HG02571 (cell line): ENCODE measurements at regions not wholly inside any gene's neighbourhood (a gene's known extent, or its start where the extent isn't known, plus 50 kb on each side); places are given as distances from the start of the nearest gene placed in this dataset.

Source experiments
- ATAC-seq: cut with Tn5 transposase; IDR thresholded peaks from one replicate; pipeline ENCODE4 v1.9.1; 2021; ENCODE audit warnings: mild to moderate bottlenecking, moderate library complexity; ENCODE audit not compliant: unreplicated experiment

DNA sequence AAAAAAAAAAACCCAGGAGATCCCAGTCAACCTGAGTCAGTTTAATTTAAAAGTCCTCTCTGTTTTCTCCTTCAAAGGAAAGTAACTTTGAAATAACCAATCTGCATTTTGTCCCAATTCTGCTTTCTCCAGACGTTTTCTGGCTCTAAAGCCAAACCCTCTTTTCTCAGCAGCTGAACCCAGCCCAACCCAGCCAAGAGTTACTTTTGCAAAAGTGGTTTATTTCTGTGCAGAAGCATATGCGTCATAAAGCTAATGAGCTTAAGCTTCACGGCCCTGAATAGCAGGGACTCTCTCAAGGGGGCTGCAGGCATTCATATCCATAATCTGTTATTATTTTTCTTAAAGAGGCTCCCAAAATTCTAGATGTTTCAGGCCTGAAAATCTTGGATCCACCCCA lies 176.6 kb downstream of the GALC start:
- no peak for ATAC-seq

DNA sequence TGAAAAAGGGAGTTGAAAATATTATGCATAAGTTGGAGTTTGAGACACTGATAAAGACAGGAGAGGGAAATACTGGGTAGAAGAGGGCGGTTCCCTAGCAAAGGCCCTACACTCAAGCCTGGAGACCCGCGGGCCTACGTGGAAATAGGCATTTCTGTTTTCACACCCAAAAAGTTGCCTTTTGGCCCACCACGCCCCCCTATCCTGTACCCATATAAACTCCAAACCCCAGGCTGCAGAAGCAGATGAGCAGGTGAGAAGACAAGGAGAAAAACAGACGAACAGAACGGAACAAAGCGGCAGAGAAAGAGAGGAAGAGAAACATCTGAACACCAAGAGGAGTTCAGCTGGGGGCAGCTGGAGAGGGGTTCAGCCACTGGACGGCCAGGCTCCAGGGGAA lies 177.9 kb downstream of the GALC start:
- ATAC-seq, result no peak

DNA sequence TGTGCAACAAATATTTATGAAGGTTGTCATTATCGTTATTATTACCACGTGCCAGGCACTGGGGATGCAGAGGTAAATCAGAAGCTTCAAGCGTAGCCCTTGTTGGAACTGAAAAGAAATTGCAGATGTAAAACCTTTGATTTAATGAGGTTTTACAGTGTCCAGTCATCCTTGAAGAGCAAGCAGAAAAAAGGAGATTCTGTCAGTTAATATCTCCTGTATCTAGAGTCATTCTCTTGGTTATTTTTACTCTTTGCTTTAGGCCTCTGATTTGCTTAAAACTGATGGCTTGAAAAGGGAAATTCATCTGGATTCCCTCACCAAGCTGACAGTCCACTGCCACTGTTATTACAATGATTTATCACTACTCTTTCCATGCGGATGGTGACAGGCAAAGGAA lies 179.3 kb downstream of the GALC start:
- no peak for ATAC-seq

DNA sequence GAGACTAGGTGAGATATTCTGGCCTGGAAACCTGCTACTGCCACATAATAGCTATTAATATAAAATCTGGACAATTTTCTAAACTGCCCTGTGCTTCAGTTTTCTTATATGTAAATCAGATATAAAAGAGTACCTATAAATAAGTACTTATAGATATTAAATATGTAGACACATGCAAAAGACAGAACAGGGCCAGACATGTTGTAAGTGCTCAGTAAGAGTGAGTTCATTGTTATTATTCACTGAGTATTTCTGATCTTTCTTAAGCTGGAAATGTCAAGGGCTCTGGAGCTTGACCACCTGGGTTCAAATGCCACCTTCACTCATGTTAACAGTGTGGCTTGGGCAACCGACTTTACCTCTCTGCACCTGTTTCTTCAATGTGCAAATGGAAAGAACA lies 179.8 kb downstream of the GALC start:
- ATAC-seq, result no peak

DNA sequence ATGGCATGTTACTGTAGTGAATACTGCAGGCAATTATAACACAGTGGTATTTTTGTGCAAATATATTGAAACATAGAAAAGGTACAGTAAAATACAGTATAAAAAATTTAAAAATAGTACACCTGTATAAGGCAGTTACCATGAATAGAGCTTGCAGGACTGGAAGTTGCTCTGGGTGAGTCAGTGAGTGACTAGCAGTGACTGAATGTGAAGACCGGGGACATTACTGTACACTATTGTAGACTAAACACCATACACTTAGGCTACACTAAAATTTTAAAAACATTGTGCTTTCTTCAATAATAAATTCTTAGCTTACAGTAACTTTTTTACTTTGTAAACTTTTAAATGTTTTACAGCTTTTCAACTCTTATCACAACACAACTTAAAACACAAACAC lies 181.7 kb downstream of the GALC start:
- no peak for ATAC-seq

DNA sequence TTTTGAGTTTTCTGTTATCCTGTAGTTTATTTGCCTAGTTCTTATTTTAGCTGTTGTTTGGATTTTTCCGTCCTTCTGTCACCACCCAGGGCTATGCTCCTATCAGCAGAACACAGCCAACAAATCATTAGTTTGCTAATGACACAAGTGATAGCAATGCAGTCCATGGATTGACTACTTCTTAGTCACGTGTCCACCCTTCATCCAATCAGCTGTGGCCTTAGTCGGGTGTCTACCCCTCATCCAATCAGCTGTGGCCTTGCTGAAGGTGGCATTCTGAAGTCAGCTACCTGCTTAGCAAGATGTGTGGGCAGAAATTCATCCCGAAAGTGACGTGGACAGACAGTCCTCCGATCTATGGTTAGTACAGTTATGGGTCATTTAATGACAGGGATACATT lies 182.3 kb downstream of the GALC start:
- no peak for ATAC-seq

DNA sequence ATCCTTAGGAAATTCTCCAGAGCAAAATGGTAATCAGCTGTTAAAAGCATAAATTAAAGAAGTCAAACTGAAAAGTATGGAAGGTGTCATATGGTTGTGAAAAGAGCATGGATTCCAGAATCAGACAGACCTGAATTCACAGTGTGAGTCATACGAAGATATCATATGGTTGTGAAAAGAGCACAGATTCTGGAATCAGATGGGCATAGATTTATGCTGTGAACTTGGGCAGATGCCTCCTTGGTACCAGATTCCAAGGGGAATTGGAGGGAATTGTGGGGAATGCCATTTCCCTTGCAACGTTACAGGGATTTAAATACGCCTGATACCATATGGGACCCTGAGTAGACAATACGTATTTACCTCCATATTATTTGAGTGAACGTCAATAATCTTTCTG lies 183.7 kb downstream of the GALC start:
- ATAC-seq, result no peak

DNA sequence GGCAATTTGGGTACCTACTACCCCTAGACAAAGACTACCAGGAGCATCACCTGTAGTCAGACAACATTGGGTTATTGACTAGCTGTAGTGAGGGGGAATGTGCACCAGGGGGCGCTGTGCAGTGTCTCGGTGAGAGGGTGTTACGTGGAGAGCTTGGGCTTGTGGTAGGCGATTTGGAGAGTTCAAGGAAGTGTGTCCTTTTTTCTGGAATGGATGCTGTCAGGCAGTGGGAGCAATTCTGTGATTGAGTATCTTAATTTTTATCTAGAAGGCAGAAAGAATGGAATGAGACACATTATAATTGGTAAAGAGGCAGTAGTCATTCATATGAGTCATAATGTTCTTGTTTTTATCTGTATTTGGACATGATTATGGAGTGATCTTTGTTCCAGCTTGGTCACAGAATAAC lies 187.7 kb downstream of the GALC start:
- ATAC-seq, result no peak

DNA sequence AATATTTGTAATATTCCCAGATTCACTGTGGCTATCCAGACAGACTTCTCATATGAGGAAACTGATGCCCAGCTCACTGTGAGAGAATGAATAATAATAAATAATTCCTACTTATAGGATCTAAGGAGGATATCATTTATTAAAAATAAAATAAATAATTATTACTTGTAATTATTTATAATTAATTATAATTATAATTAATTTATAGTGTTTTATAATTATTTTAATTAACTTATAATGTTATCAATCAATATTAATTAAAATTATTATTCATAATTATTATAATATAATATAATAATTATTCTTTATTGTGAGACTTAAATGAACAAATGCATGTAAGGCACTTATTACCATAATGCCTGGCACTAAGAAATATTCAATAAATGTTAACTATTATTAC lies 192.8 kb downstream of the GALC start:
- no peak for ATAC-seq

DNA sequence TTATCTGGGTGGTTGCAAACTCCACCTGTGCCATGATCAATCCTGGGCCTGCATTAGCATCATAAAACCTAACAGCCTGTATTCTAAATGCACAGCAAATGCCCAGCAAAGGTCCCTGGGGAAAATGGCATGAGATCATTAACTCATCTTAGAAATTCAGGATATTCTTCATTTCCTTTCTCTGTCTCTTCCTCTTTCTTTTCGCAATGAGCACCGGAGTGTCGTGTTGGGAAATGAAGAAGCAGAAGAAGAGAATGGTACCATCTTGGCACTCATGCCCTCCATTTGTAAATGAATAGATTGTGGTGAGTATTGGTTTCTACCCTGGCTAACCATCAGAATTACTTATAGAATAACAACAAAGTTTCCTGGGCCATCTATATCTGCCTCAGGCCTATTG lies 193.6 kb downstream of the GALC start:
- no peak for ATAC-seq

DNA sequence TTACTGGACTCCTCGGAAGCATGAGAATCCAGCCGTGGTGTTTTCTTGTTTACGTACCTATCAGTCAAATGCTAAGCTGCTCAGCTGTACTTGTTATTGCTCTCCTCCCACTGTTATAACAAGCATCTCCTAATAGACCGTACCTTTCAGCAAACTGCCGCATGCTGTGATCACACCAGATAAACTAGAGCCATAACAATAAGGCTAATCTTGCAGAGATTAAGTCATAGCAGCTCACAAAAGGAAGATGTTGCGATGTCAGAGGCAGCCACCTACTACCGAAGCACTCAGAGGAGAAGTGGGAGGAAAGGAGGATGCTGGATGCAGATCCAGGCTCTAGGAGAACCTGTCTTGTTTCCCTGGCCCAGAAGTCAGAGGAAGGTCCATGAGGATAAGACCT lies 196.0 kb downstream of the GALC start:
- ATAC-seq, result no peak

DNA sequence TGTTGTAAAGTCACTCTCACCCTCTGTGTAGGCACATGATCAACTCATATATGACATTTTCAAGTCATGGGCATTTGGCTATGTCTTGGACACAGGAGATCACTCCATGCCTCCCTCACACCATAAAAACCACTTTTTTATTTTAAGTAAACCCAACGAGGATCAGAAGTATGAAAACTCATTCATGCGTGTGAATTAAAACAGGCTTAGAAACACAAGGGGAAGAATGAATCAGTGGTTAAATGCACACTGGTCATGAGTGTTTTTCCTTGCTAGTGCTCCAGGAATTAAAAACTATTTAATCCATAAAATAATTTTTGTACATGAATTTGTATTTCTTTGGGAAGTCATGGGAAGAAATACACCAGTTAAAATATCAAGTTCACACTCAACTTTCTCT lies 198.4 kb downstream of the GALC start:
- no peak for ATAC-seq

DNA sequence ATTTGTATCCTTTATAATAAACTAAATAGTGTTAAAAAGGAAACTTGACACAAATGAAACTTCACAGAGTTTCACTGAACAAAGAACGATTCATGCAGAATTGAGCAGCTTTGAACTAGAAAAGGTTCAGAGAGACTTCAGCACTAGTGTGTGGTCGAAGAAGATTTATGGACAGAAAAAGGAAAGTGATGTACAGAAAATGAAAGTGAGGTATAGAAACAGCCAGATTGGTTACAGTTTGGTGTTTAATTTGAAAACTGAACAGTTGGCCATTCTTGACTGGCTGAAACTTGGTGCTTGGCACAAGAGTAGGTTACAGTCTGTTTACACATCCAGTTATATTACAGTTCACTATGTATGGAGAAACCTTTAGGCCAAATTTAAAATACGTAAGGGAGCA lies 207.1 kb downstream of the GALC start:
- ATAC-seq, result no peak

DNA sequence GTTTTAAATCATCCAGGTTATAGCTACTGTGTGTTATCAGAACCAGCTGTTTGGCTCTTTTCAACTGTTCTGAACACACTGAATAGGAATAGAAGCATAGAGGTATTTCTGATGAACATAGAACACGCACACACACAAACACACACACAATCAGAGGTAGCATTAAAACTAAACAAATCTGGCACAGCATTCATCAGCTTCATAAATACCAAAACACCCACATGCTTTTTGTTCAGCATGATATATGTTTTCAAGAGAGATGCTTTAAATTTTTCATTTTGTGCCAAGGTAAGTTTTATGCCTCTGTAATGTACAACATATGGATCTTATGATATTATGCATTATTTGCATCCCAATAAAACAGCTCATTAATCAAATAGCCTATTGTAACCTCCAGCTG lies 208.6 kb downstream of the GALC start:
- no peak for ATAC-seq

DNA sequence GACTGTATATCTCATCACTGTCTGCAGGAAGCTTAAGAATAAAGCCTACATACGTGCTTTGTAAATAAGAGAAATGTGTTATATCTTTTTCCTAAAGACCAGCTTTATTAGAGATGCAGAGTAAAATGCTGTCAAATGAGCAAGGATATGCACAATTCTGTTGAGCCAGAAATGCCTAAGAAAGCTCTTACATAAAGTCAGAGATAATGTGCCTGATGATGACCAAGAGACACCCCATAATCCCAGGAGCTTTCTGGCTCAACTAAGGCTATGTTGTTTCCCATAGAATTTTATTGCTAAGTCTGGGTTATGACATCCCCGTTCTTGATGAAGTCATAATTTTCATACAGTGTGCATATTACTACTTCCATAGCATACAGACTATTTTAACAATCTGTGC lies 209.9 kb downstream of the GALC start:
- no peak for ATAC-seq

DNA sequence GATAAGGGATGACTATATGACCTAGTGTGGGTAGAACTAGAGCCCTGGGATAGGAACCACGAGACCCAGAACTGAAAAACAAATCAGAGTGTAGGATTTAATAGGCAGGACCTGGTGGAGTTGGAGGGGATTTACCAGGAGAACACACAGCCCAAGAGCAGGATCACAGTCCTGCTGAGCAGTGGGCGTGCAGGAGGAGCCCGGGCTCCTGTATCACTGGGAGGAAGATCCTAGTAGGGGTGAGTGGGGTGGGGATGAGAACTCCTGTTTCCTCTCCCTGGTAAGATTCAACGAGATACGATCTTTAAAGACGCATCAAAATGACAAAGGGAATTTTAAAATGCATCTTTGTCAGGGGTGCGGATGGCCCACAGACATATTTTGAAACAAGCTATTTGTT lies 220.1 kb downstream of the GALC start:
- no peak for ATAC-seq

DNA sequence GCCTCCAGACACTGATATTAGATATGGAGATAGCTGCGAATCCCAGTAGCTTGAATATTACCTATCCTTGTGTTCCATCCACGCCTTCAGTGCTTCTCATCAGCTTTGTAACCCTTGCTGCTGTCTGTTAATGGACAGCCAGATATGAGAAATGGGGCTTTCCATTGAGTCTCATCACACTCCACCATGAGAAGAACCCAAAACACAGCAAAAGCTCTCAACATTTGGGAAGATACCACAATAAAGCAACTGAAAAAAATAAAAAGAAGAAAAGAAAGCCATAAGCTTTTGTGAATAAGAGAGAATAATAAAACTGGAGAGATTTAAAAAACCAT lies 225.4 kb downstream of the GALC start:
- no peak for ATAC-seq

DNA sequence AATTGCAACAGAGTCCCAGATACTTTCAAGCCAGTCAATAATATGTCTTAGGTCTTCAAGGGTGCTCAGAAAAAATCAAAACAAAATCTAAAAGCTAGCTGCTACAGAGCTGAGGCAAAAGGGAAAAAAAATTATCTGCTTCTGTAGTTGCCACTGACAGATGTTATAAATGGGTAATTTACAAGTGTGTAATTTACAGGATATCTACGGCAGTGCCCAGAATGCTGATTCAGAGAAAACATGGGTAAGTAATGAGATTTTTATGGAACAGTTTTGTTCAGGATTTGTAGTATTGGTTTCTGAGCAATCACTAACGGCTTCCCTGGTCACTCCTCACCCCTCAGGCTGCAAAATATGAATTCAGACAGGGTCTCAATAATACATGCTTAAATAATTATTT lies 234.1 kb downstream of the GALC start:
- no peak for ATAC-seq

DNA sequence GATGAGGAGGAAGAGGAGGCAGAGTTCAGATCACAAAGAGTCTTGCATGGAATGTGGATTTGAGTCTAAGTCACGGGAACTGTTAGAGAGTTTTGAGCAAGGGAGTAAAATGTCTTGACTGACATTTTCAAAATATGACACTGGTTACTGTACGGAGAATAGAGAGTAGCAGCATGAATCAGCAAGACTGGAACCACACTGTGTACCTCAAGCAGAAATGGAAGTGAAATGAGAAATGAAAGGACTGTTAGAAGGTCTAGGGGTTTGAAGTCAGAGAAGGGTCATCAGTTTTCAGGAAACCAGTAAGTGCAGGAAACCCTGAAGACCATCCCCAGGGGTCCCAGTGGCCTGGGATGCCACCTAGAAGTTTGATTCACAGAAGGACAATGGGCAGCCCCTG lies 236.3 kb downstream of the GALC start:
- peak; percentile 60 for ATAC-seq

DNA sequence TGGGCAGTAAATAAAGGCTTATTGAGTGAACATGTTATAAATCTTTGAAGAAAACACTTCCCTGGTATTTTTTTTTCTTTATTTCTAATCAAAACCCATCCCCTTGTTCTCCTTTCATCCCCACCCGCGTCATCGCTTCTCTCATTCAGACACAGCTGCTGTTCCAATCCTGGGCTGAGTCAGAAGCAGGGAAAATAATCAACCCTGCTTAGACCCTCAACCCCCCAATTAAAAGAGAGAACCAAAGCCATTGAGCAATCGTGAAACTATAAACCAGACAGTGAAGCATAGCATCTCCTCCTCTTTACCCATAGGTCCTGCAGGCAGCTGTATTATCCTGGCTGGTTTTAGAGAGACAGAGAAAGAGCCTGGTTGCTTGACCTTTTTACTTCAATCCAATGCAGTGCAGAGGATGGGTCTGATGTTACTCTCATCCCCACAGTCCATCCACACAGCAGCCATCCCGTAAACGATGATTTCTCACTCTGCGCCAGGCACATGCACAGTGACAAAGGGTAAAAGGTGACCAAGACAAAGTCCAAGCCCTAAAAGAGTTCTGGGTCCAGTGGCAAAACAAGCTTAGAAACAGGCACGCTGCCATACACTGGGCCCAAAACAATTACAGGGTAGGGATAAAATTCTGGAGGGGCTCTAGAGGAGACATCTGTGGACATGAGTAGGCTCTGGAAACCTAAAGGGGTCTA lies 238.3 kb downstream of the GALC start:
- no peak for ATAC-seq

DNA sequence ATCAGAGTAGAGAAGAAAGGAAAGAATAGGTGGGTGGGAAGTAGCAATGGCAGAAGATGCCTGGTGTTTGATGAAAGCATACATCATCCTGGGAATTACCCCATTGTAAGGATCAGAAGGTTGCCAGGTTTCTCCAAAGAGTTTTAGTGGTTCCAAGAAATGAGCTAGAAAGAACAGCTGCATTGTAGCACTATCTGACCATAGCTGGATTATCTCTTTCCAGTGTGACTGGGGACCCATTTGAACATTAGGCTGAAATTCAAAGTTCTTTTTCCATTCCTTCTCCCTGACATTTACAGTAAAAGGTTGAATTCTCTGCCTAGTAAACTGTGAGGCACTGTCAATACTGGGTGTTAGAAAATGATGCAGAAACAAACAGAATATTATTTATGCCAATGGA lies 244.4 kb downstream of the GALC start:
- no peak for ATAC-seq

DNA sequence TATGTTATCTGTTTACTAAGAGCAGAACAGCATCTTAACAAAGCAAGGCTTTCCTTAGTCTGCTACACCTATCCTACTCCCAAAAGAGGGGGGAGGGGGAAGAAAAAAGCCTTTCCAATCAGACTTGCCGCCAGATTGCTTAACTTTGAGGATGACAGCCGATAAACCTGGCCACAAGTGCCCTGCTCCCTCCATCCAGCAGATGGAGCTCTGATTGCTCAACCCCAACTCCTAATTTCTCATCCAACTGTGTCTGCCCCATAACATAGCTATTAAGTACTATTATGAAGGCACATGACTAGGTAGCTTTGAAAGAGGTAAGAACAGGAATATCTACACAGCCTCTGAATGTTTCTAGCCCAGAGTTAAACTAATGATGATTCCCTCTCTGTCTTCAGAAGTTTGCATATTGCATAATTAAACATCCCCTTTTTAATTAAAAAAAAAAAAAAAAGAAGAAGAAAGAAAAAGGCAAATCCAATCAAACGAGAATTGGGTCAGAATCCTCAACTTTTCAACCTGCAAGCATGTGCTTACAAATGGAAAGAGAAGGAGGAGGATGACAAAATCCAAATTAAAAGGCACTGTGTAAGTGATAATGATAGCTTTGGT lies 247.4 kb downstream of the GALC start:
- ATAC-seq, result no peak
